ENCODE measurements at regions not wholly inside any gene's neighbourhood (a gene's known extent, or its start where the extent isn't known, plus 50 kb on each side); places are given as distances from the start of the nearest gene placed in this dataset.
A peak's percentile ranks its signal among the peaks of the same experiment; 100 is the strongest.

GRCh38 chr7:36021367-36021766, 131.7 kb upstream of the EEPD1 start:
- H3K4me2 ChIP-seq (ENCODE audit: low read depth, low read length, poor library complexity, severe bottlenecking) = no peak overlapping the region
- TF ChIP-seq CTCF (IDR thresholded peaks at IDR 0.05; ENCODE audit: insufficient read depth, low read length, poor library complexity, severe bottlenecking) (peak; percentile 75), EZH2phosphoT487 (conservative IDR thresholded peaks at IDR 0.05; ENCODE audit: low read length) (no peak)

GRCh38 chr7:36021917-36022550, 131.0 kb upstream of the EEPD1 start:
- H4K20me1 ChIP-seq (ENCODE audit: low read depth, low read length) = no peaks in the 10 kb centered on the region
- no peaks in the 10 kb centered on the region for H3K9me3 ChIP-seq (ENCODE audit: insufficient read depth, low read length)
- TF ChIP-seq EZH2phosphoT487 (conservative IDR thresholded peaks at IDR 0.05; ENCODE audit: low read length) (no peak), CTCF (IDR thresholded peaks at IDR 0.05; ENCODE audit: insufficient read depth, low read length, poor library complexity, severe bottlenecking) (no peak)
- no peaks in the 10 kb centered on the region for H3K9me2 ChIP-seq (replicated peaks; ENCODE audit: insufficient read depth, low read length)
- H3K79me2 ChIP-seq (ENCODE audit: insufficient read depth, low read length) = no peaks in the 10 kb centered on the region
- H3K36me3 ChIP-seq (ENCODE audit: low read length) = no peaks in the 10 kb centered on the region
- no peak overlapping the region for H3K9ac ChIP-seq (ENCODE audit: low read length)
- no peaks in the 10 kb centered on the region for H3F3A ChIP-seq (ENCODE audit: insufficient read depth)
- H2AFZ ChIP-seq (ENCODE audit: low read depth, low read length, severe bottlenecking) = no peak overlapping the region
- no peak overlapping the region for H3K4me3 ChIP-seq (ENCODE audit: insufficient read depth, low read length, poor library complexity, severe bottlenecking)
- H3K27me3 ChIP-seq (ENCODE audit: low read length) = no peaks in the 10 kb centered on the region
- no peak overlapping the region for H3K27ac ChIP-seq (ENCODE audit: low read depth, low read length)
- no peak overlapping the region for H3K4me2 ChIP-seq (ENCODE audit: low read depth, low read length, poor library complexity, severe bottlenecking)

More at GRCh38 chr7:36021367-36021766, 131.7 kb upstream of the EEPD1 start:
- H3K9ac ChIP-seq (ENCODE audit: low read length) = no peak overlapping the region
- H2AFZ ChIP-seq (ENCODE audit: low read depth, low read length, severe bottlenecking) = no peak overlapping the region
- H4K20me1 ChIP-seq (ENCODE audit: low read depth, low read length) = no peaks in the 10 kb centered on the region
- H3K27me3 ChIP-seq (ENCODE audit: low read length) = no peaks in the 10 kb centered on the region
- no peaks in the 10 kb centered on the region for H3K9me2 ChIP-seq (replicated peaks; ENCODE audit: insufficient read depth, low read length)
- no peaks in the 10 kb centered on the region for H3K9me3 ChIP-seq (ENCODE audit: insufficient read depth, low read length)
- H3K4me3 ChIP-seq (ENCODE audit: insufficient read depth, low read length, poor library complexity, severe bottlenecking) = no peak overlapping the region
- H3K79me2 ChIP-seq (ENCODE audit: insufficient read depth, low read length) = no peaks in the 10 kb centered on the region
- H3F3A ChIP-seq (ENCODE audit: insufficient read depth) = no peaks in the 10 kb centered on the region
- H3K36me3 ChIP-seq (ENCODE audit: low read length) = no peaks in the 10 kb centered on the region
- H3K27ac ChIP-seq (ENCODE audit: low read depth, low read length) = no peak overlapping the region

- no peaks in the 10 kb centered on the region for H3K27me3 ChIP-seq (ENCODE audit: low read length)
Measured at GRCh38 chr7:36023033-36023560, 130.0 kb upstream of the EEPD1 start.

More at GRCh38 chr7:36023033-36023560, 130.0 kb upstream of the EEPD1 start:
- H3K9me3 ChIP-seq (ENCODE audit: insufficient read depth, low read length) = no peaks in the 10 kb centered on the region
- no peak overlapping the region for H2AFZ ChIP-seq (ENCODE audit: low read depth, low read length, severe bottlenecking)
- H3K4me2 ChIP-seq (ENCODE audit: low read depth, low read length, poor library complexity, severe bottlenecking) = no peak overlapping the region
- H3K4me3 ChIP-seq (ENCODE audit: insufficient read depth, low read length, poor library complexity, severe bottlenecking) = no peak overlapping the region
- no peaks in the 10 kb centered on the region for H3K9me2 ChIP-seq (replicated peaks; ENCODE audit: insufficient read depth, low read length)
- H3K27ac ChIP-seq (ENCODE audit: low read depth, low read length) = no peak overlapping the region
- no peaks in the 10 kb centered on the region for H3K36me3 ChIP-seq (ENCODE audit: low read length)
- no peak overlapping the region for H3K9ac ChIP-seq (ENCODE audit: low read length)
- TF ChIP-seq EZH2phosphoT487 (conservative IDR thresholded peaks at IDR 0.05; ENCODE audit: low read length) = no peak
- TF ChIP-seq CTCF (IDR thresholded peaks at IDR 0.05; ENCODE audit: insufficient read depth, low read length, poor library complexity, severe bottlenecking) = no peak
- no peaks in the 10 kb centered on the region for H3K79me2 ChIP-seq (ENCODE audit: insufficient read depth, low read length)
- H4K20me1 ChIP-seq (ENCODE audit: low read depth, low read length) = no peaks in the 10 kb centered on the region
- H3F3A ChIP-seq (ENCODE audit: insufficient read depth) = no peaks in the 10 kb centered on the region

Data from SU-DHL-6 (cell line).